Fibroblast of pulmonary artery (primary cell): ENCODE measurements at regions not wholly inside any gene's neighbourhood (a gene's known extent, or its start where the extent isn't known, plus 50 kb on each side); places are given as distances from the start of the nearest gene placed in this dataset.
"Not testable (repeated sequence)": the region's sequence is repeated elsewhere in the genome, so short reads cannot be mapped to it uniquely, and the experiment has no call there.

ENCODE experiments used
- DNase-seq: peaks from one replicate; pipeline ENCODE4 v3.0.0-alpha.2; 2010; ENCODE audit warnings: low read depth
- H3K4me3 ChIP-seq: replicated peaks from 2 replicates; pipeline ENCODE4 v1.5.1; 2011; ENCODE audit warnings: low read depth, mild to moderate bottlenecking, control low read depth, low read length, moderate library complexity
- CTCF ChIP-seq: IDR thresholded peaks from 2 replicates; pipeline ENCODE4 v1.5.1; 2011; ENCODE audit warnings: mild to moderate bottlenecking, control low read depth, low read length, inconsistent platforms; ENCODE audit errors: missing control alignments

GRCh38 chr9:113675475-113675941, 200.6 kb upstream of the ZNF618 start:
- TF ChIP-seq CTCF, result no peak
- DNase-seq, result peak; percentile 98
- H3K4me3 ChIP-seq, result no peak overlapping the region

GRCh38 chr9:113677057-113677456, 199.1 kb upstream of the ZNF618 start:
- TF ChIP-seq CTCF, result no peak
- DNase-seq, result peak; percentile 61
- no peak overlapping the region for H3K4me3 ChIP-seq

GRCh38 chr9:113677569-113677968, 198.5 kb upstream of the ZNF618 start:
- no peak for TF ChIP-seq CTCF
- H3K4me3 ChIP-seq, result no peak overlapping the region
- DNase-seq, result no peak

GRCh38 chr9:113678119-113678858, 197.8 kb upstream of the ZNF618 start:
- TF ChIP-seq CTCF, result no peak
- no peak overlapping the region for H3K4me3 ChIP-seq

GRCh38 chr9:113678859-113679256, 197.3 kb upstream of the ZNF618 start:
- DNase-seq, result no peak
- no peak overlapping the region for H3K4me3 ChIP-seq
- no peak for TF ChIP-seq CTCF

More at GRCh38 chr9:113678119-113678858, 197.8 kb upstream of the ZNF618 start:
- DNase-seq, result no peak

- no peak overlapping the region for H3K4me3 ChIP-seq
- peak; percentile 90 for DNase-seq
- TF ChIP-seq CTCF, result peak; percentile 98
Measured at GRCh38 chr9:113682297-113682771, 193.8 kb upstream of the ZNF618 start.

- DNase-seq, H3K4me3 ChIP-seq: not testable (repeated sequence)
Measured at GRCh38 chr9:113685636-113686035, 190.5 kb upstream of the ZNF618 start.
